ENCODE measurements at regions not wholly inside any gene's neighbourhood (a gene's known extent, or its start where the extent isn't known, plus 50 kb on each side); places are given as distances from the start of the nearest gene placed in this dataset.

- ChIA-PET RAD21 (ENCODE audit: low non-redundant PET in 1 of 2, low total read pairs in 2 of 2, uncharacterized antibody in 2 of 2, unreplicated experiment in 2 of 2) (interaction anchor here in 1 of 2 experiments (0.6 kb wide), 1 partner anchor 102 kb away, joined by 3 read pairs; the partner anchor contains the start of gene SOX4), POLR2A (no interaction called here), CTCF (no interaction called here)
- Histone ChIP-seq H3K79me2 (ENCODE audit: insufficient read depth, low read length) (no peaks in the 10 kb centered on the region), H4K20me1 (ENCODE audit: insufficient read depth) (no peaks in the 10 kb centered on the region), H3K27ac (ENCODE audit: low read depth, low read length) (no peak overlapping the region), H3K36me3 (ENCODE audit: control insufficient read depth in 1 of 2, insufficient read depth in 2 of 2, low read length in 2 of 2) (no peaks in the 10 kb centered on the region), H3K4me2 (ENCODE audit: low read length) (no peak overlapping the region), H3K4me3 (replicated peaks in 1 of 2; ENCODE audit: low read depth in 1 of 2, low read length in 2 of 2) (no peak overlapping the region), H2AFZ (ENCODE audit: low read depth, low read length, poor library complexity, severe bottlenecking) (no peak overlapping the region), H3K9me3 (ENCODE audit: control insufficient read depth in 1 of 2, insufficient read depth in 1 of 2, low read depth in 1 of 2, low read length in 2 of 2) (no peaks in the 10 kb centered on the region), H3K9me2 (ENCODE audit: insufficient read depth) (no peaks in the 10 kb centered on the region), H3K27me3 (ENCODE audit: insufficient read depth, low read length) (no peaks in the 10 kb centered on the region), H3K9ac (ENCODE audit: low read length) (no peak overlapping the region), H3K4me1 (ENCODE audit: control insufficient read depth in 1 of 2, insufficient read depth in 2 of 2, low read length in 2 of 2) (no peaks in the 10 kb centered on the region)
- intact Hi-C loops (cut with micrococcal nuclease), result no loop called here
- no TSS peak for BruUV-seq (replicated peaks)
- no peak for DNase-seq (ENCODE audit: low read depth, low spot score)
- TF ChIP-seq ATF3 (IDR thresholded peaks at IDR 0.05) (no peak), FOSL1 (IDR thresholded peaks at IDR 0.05; ENCODE audit: low read depth) (no peak), ZNF274 (IDR thresholded peaks at IDR 0.05; ENCODE audit: low read depth, low read length) (no peak), POLR2AphosphoS5 (IDR thresholded peaks at IDR 0.05; ENCODE audit: low read depth, low read length) (no peak)
- ATAC-seq, result no peak
Observed at GRCh38 chr6:21491955-21492354, 101.6 kb upstream of the SOX4 start.

DNA sequence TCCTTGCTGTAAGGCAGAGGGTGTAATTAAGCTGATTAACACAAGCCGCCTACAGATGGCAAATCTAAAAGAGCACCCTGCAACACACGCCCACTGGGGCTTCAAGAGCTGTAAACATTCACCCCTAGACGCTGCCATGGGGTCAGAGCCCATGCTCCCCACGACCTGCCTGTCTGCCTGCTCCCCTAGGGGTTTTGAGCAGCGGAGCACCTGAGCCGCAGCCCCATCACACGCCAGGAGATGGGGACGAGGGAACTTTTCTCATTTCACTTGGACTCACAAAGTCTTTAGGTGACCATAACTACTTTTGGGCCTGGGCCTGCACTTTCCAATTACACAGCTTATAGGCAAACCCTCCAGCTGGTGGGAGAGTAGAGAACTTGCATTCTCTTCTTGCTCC lies 99.0 kb upstream of the SOX4 start:
- Histone ChIP-seq H4K20me1 (ENCODE audit: insufficient read depth) (no peaks in the 10 kb centered on the region), H3K9me3 (ENCODE audit: control insufficient read depth in 1 of 2, insufficient read depth in 1 of 2, low read depth in 1 of 2, low read length in 2 of 2) (no peaks in the 10 kb centered on the region), H2AFZ (ENCODE audit: low read depth, low read length, poor library complexity, severe bottlenecking) (no peak overlapping the region), H3K36me3 (ENCODE audit: control insufficient read depth in 1 of 2, insufficient read depth in 2 of 2, low read length in 2 of 2) (no peaks in the 10 kb centered on the region), H3K4me1 (ENCODE audit: control insufficient read depth in 1 of 2, insufficient read depth in 2 of 2, low read length in 2 of 2) (no peaks in the 10 kb centered on the region), H3K9ac (ENCODE audit: low read length) (no peak overlapping the region), H3K27ac (ENCODE audit: low read depth, low read length) (no peak overlapping the region), H3K9me2 (ENCODE audit: insufficient read depth) (no peaks in the 10 kb centered on the region), H3K27me3 (ENCODE audit: insufficient read depth, low read length) (no peaks in the 10 kb centered on the region), H3K4me3 (replicated peaks in 1 of 2; ENCODE audit: low read depth in 1 of 2, low read length in 2 of 2) (no peak overlapping the region), H3K4me2 (ENCODE audit: low read length) (no peak overlapping the region), H3K79me2 (ENCODE audit: insufficient read depth, low read length) (no peaks in the 10 kb centered on the region)
- ChIA-PET POLR2A (no interaction called here), RAD21 (ENCODE audit: low non-redundant PET in 1 of 2, low total read pairs in 2 of 2, uncharacterized antibody in 2 of 2, unreplicated experiment in 2 of 2) (no interaction called here), CTCF (no interaction called here)
- DNase-seq (ENCODE audit: low read depth, low spot score) (no peak), ATAC-seq (no peak)
- intact Hi-C loops (cut with micrococcal nuclease), result no loop called here
- no TSS peak for BruUV-seq (replicated peaks)
- TF ChIP-seq ZNF274 (IDR thresholded peaks at IDR 0.05; ENCODE audit: low read depth, low read length) (no peak), CBX3 (IDR thresholded peaks at IDR 0.05; ENCODE audit: low read depth) (no peak), EZH2 (IDR thresholded peaks at IDR 0.05) (no peak), TCF7L2 (IDR thresholded peaks at IDR 0.05; ENCODE audit: borderline replicate concordance, extremely low read depth, insufficient read depth, insufficient read length) (no peak), POLR2A (IDR thresholded peaks at IDR 0.05; ENCODE audit: borderline replicate concordance, extremely low read depth, insufficient read depth, insufficient read length) (no peak), POLR2AphosphoS5 (IDR thresholded peaks at IDR 0.05; ENCODE audit: low read depth, low read length) (no peak), SP1 (IDR thresholded peaks at IDR 0.05; ENCODE audit: low read depth) (no peak)
- TF ChIP-seq, protein P1, sequence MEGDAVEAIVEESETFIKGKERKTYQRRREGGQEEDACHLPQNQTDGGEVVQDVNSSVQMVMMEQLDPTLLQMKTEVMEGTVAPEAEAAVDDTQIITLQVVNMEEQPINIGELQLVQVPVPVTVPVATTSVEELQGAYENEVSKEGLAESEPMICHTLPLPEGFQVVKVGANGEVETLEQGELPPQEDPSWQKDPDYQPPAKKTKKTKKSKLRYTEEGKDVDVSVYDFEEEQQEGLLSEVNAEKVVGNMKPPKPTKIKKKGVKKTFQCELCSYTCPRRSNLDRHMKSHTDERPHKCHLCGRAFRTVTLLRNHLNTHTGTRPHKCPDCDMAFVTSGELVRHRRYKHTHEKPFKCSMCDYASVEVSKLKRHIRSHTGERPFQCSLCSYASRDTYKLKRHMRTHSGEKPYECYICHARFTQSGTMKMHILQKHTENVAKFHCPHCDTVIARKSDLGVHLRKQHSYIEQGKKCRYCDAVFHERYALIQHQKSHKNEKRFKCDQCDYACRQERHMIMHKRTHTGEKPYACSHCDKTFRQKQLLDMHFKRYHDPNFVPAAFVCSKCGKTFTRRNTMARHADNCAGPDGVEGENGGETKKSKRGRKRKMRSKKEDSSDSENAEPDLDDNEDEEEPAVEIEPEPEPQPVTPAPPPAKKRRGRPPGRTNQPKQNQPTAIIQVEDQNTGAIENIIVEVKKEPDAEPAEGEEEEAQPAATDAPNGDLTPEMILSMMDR (IDR thresholded peaks at IDR 0.05 in 2 of 3, conservative IDR thresholded peaks at IDR 0.05 in 1 of 3; ENCODE audit: borderline replicate concordance in 1 of 3, insufficient read depth in 1 of 3, low read depth in 2 of 3, low read length in 2 of 3), result no peak

Data from HCT116 (cell line).